HEK293 (cell line): ENCODE measurements at regions not wholly inside any gene's neighbourhood (a gene's known extent, or its start where the extent isn't known, plus 50 kb on each side); places are given as distances from the start of the nearest gene placed in this dataset.

Source experiments
- MZF1 ChIP-seq: fragments of 450-650 bp; formaldehyde crosslinking; IDR thresholded peaks from 2 replicates; pipeline ENCODE4 v1.5.1; 2017; ENCODE audit warnings: missing biosample characterization, missing genetic modification characterization, borderline replicate concordance
- ZFP3 ChIP-seq: fragments of 450-650 bp; formaldehyde crosslinking; IDR thresholded peaks from 2 replicates; pipeline ENCODE4 v1.5.1; 2016; ENCODE audit warnings: low read depth, missing biosample characterization, missing genetic modification characterization
- ZNF10 ChIP-seq: fragments of 450-650 bp; formaldehyde crosslinking; IDR thresholded peaks from 2 replicates; pipeline ENCODE4 v1.5.1; 2017; ENCODE audit warnings: missing biosample characterization, missing genetic modification characterization
- ZNF114 ChIP-seq: fragments of 450-650 bp; formaldehyde crosslinking; IDR thresholded peaks from 2 replicates; pipeline ENCODE4 v1.5.0; 2017; ENCODE audit warnings: missing biosample characterization, missing genetic modification characterization
- ZNF48 ChIP-seq: fragments of 450-650 bp; formaldehyde crosslinking; IDR thresholded peaks from 2 replicates; pipeline ENCODE4 v1.5.1; 2016; ENCODE audit warnings: missing biosample characterization, missing genetic modification characterization
- ZNF529 ChIP-seq: fragments of 450-650 bp; formaldehyde crosslinking; IDR thresholded peaks from 2 replicates; pipeline ENCODE4 v1.5.1; 2017; ENCODE audit warnings: missing genetic modification characterization, missing biosample characterization; ENCODE audit not compliant: insufficient replicate concordance
- ZNF549 ChIP-seq: fragments of 450-650 bp; IDR thresholded peaks from 2 replicates; pipeline ENCODE4 v1.5.1; 2018; ENCODE audit warnings: missing biosample characterization, missing genetic modification characterization, mild to moderate bottlenecking, inconsistent platforms, moderate library complexity
- ZNF558 ChIP-seq: fragments of 450-650 bp; formaldehyde crosslinking; IDR thresholded peaks from 2 replicates; pipeline ENCODE4 v1.5.1; 2016; ENCODE audit warnings: missing biosample characterization, missing genetic modification characterization
- ZNF76 ChIP-seq: fragments of 450-650 bp; formaldehyde crosslinking; IDR thresholded peaks from 2 replicates; pipeline ENCODE4; 2016; ENCODE audit warnings: low read depth, missing biosample characterization, missing genetic modification characterization, borderline replicate concordance
- TF ChIP-seq, protein P1 (sequence below): fragments of 450-650 bp; formaldehyde crosslinking; IDR thresholded peaks from 2 replicates; pipeline ENCODE4 v1.5.1; 2016; ENCODE audit warnings: missing biosample characterization, missing genetic modification characterization

DNA sequence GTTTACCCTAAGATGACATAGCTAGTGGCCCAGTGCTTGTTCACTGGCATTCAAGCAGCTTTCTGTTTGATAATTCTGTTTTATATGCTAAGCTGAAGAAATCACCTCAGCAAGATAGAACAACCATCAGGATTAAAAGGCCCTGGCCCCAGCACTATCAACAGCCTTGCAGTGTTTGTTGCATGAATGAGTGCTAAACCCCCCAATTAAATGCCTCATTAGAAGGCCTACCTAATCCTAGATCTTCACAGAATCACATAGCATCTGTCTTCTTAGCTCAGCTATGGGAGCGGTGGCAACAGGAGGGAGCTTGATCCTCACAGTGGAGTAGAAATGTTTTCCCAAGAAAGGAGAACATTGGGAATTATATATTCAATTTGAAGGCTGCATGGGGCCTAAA, 194.1 kb upstream of the HNMT start:
- TF ChIP-seq ZNF558 (no peak), ZFP3 (tag by site-specific recombination) (no peak), ZNF76 (tag by site-specific recombination) (no peak), MZF1 (tag by site-specific recombination) (no peak), ZNF114 (tag by site-specific recombination) (no peak), ZNF549 (tag by site-specific recombination) (no peak), ZNF10 (no peak), ZNF529 (no peak), ZNF48 (tag by site-specific recombination) (no peak)
- TF ChIP-seq, protein P1, sequence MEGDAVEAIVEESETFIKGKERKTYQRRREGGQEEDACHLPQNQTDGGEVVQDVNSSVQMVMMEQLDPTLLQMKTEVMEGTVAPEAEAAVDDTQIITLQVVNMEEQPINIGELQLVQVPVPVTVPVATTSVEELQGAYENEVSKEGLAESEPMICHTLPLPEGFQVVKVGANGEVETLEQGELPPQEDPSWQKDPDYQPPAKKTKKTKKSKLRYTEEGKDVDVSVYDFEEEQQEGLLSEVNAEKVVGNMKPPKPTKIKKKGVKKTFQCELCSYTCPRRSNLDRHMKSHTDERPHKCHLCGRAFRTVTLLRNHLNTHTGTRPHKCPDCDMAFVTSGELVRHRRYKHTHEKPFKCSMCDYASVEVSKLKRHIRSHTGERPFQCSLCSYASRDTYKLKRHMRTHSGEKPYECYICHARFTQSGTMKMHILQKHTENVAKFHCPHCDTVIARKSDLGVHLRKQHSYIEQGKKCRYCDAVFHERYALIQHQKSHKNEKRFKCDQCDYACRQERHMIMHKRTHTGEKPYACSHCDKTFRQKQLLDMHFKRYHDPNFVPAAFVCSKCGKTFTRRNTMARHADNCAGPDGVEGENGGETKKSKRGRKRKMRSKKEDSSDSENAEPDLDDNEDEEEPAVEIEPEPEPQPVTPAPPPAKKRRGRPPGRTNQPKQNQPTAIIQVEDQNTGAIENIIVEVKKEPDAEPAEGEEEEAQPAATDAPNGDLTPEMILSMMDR (tag by site-specific recombination), result no peak
